ENCODE measurements at regions not wholly inside any gene's neighbourhood (a gene's known extent, or its start where the extent isn't known, plus 50 kb on each side); places are given as distances from the start of the nearest gene placed in this dataset.
A peak's percentile ranks its signal among the peaks of the same experiment; 100 is the strongest.
"Not testable (repeated sequence)": the region's sequence is repeated elsewhere in the genome, so short reads cannot be mapped to it uniquely, and the experiment has no call there.

GRCh38 chrX:10469-11458 lies 270.4 kb upstream of the PLCXD1 start:
- not testable (repeated sequence) for DNase-seq

GRCh38 chrX:13821-14443 lies 267.2 kb upstream of the PLCXD1 start:
- DNase-seq, result not testable (repeated sequence)

GRCh38 chrX:14452-14851 lies 266.7 kb upstream of the PLCXD1 start:
- not testable (repeated sequence) for DNase-seq

GRCh38 chrX:18768-19454 lies 262.3 kb upstream of the PLCXD1 start:
- DNase-seq, result peak in 1 of 2 donors; percentile 64

GRCh38 chrX:19455-19827 lies 261.7 kb upstream of the PLCXD1 start:
- DNase-seq, result not testable (repeated sequence)

GRCh38 chrX:19912-20571 lies 261.1 kb upstream of the PLCXD1 start:
- peak in 1 of 2 donors; percentile 24 for DNase-seq

- DNase-seq, result not testable (repeated sequence)
Measured at GRCh38 chrX:24139-24538, 257.0 kb upstream of the PLCXD1 start.

Measured in stimulated activated CD4-positive, alpha-beta T cell treated with anti-CD3 and anti-CD28 coated beads, Interleukin-2, amount 100 ng/mL, for 24 hours (primary cell).